AG04450 (cell line): ENCODE measurements at regions not wholly inside any gene's neighbourhood (a gene's known extent, or its start where the extent isn't known, plus 50 kb on each side); places are given as distances from the start of the nearest gene placed in this dataset.

Experiments
- CTCF ChIA-PET: fragments of 300-600, 350-600 bp; formaldehyde crosslinking; extraction: SDS; loops from one replicate; lab custom pipeline; 2022; ENCODE audit warnings: antibody characterized with exemption, inconsistent platforms; lab: Charles Lee
- POLR2A ChIA-PET: fragments of 350-600 bp; formaldehyde crosslinking; extraction: SDS; loops from one replicate; lab custom pipeline; 2021; ENCODE audit warnings: antibody characterized with exemption, inconsistent platforms; lab: Yijun Ruan, JAX
- DNase-seq: peaks from one replicate; pipeline ENCODE4 v3.0.0-alpha.2; 2011; ENCODE audit warnings: low read depth, low spot score
- H3K27ac ChIP-seq: one replicate; pipeline ENCODE4 v1.5.1; 2012; ENCODE audit warnings: low read depth, low read length, control low read depth
- H3K27me3 ChIP-seq: one replicate; pipeline ENCODE4 v1.6.0; 2012; ENCODE audit warnings: low read length; ENCODE audit not compliant: control insufficient read depth, insufficient read depth
- H3K4me3 ChIP-seq: 2 replicates; pipeline ENCODE4 v1.5.1; 2011; ENCODE audit warnings: mild to moderate bottlenecking, low read depth, low read length, control low read depth
- H3K9me3 ChIP-seq: 2 replicates; pipeline ENCODE4 v1.5.1; 2012; ENCODE audit warnings: low read length; ENCODE audit not compliant: control insufficient read depth, insufficient read depth
- CTCF ChIP-seq: IDR thresholded peaks from 2 replicates; pipeline ENCODE4 v1.5.1; 2011; ENCODE audit warnings: low read depth, low read length, control low read depth, inconsistent platforms

DNA sequence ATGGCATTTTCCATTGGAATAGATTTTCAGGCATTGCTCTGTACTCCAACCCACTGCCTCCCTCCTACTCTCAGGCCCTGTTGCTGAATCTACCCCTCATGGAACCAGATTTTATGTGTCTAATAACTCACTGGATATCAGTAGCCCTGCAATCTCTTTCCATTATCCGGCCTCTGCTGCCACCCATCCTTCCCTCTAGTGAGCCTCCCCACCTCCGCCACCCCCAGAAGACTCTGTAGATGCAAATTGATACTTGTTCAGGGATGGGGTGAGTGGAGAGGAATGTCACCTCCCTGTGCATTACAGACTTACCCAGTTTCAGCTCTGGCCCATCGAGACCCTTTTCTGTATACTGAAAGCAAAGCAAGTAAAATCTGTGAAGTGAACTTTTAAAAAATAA lies 52.3 kb upstream of the PHYHIPL start:
- Histone ChIP-seq H3K27me3 (no peaks in the 10 kb centered on the region), H3K4me3 (no peak overlapping the region), H3K9me3 (no peaks in the 10 kb centered on the region), H3K27ac (no peak overlapping the region)
- TF ChIP-seq CTCF, result no peak
- CTCF ChIA-PET, result no interaction called here
- POLR2A ChIA-PET, result no interaction called here
- no peak for DNase-seq

DNA sequence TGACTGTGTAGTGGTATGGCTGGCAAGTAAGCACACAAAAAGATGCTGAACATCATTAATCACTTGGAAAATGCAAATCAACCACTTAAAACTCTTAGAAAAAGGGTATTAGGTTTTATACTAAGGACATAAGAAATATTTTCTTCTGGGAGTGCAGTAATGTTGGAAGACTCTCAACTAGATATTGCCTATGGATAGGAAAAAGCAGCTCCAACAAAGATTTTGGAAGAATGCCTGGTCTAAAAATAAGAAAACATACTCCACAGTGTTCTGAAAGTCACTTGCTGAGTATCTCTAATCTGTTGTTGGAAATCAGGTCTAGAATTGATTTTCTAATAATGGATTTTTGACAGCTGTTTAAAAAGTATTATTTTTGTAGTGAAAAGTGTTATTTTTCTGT lies 50.8 kb upstream of the PHYHIPL start:
- Histone ChIP-seq H3K27ac (no peak overlapping the region), H3K27me3 (no peaks in the 10 kb centered on the region), H3K4me3 (no peak overlapping the region), H3K9me3 (no peaks in the 10 kb centered on the region)
- POLR2A ChIA-PET, result no interaction called here
- CTCF ChIA-PET, result no interaction called here
- no peak for DNase-seq
- no peak for TF ChIP-seq CTCF

GRCh38 chr10:59126261-59126660 lies 50.2 kb upstream of the PHYHIPL start:
- Histone ChIP-seq H3K27ac (no peak overlapping the region), H3K27me3 (no peaks in the 10 kb centered on the region), H3K4me3 (no peak overlapping the region), H3K9me3 (no peaks in the 10 kb centered on the region)
- no peak for TF ChIP-seq CTCF
- DNase-seq, result no peak
- POLR2A ChIA-PET, result no interaction called here
- CTCF ChIA-PET, result no interaction called here
